ENCODE measurements at regions not wholly inside any gene's neighbourhood (a gene's known extent, or its start where the extent isn't known, plus 50 kb on each side); places are given as distances from the start of the nearest gene placed in this dataset.

GRCh38 chr14:86363047-86363446 is 833.1 kb downstream of the FLRT2 start:
- Histone ChIP-seq H3K4me2 (ENCODE audit: low read length) (no peak overlapping the region), H3K27ac (ENCODE audit: low read length) (no peak overlapping the region), H4K20me1 (ENCODE audit: insufficient read depth) (no peaks in the 10 kb centered on the region), H3K9ac (ENCODE audit: low read length) (no peak overlapping the region), H2AFZ (ENCODE audit: low read depth, low read length) (no peak overlapping the region), H3K4me3 (ENCODE audit: low read length) (no peak overlapping the region), H3K9me3 (ENCODE audit: low read length) (no peaks in the 10 kb centered on the region), H3K27me3 (ENCODE audit: insufficient read depth, low read depth, low read length) (no peaks in the 10 kb centered on the region), H3K9me2 (ENCODE audit: insufficient read depth, low read length) (no peaks in the 10 kb centered on the region), H3K79me2 (replicated peaks; ENCODE audit: insufficient read depth, low read length) (no peaks in the 10 kb centered on the region), H3K36me3 (ENCODE audit: insufficient read depth, low read length) (no peaks in the 10 kb centered on the region), H3F3A (ENCODE audit: insufficient read depth, low read length, poor library complexity, severe bottlenecking) (no peaks in the 10 kb centered on the region)
- TF ChIP-seq REST (IDR thresholded peaks at IDR 0.05; ENCODE audit: borderline replicate concordance) (no peak), SMC3 (conservative IDR thresholded peaks at IDR 0.05; ENCODE audit: poor library complexity) (no peak), POLR2AphosphoS5 (IDR thresholded peaks at IDR 0.05) (no peak), CTCF (IDR thresholded peaks at IDR 0.05; ENCODE audit: poor library complexity, severe bottlenecking) (no peak), RAD21 (conservative IDR thresholded peaks at IDR 0.05) (no peak), EZH2 (IDR thresholded peaks at IDR 0.05; ENCODE audit: borderline replicate concordance, insufficient read depth, low read length, poor library complexity, severe bottlenecking) (no peak), MXI1 (conservative IDR thresholded peaks at IDR 0.05; ENCODE audit: poor library complexity, severe bottlenecking) (no peak), TAF1 (IDR thresholded peaks at IDR 0.05; ENCODE audit: low read depth) (no peak), EP300 (conservative IDR thresholded peaks at IDR 0.05; ENCODE audit: poor library complexity, severe bottlenecking) (no peak)

GRCh38 chr14:86357876-86358275 is 827.9 kb downstream of the FLRT2 start:
- Histone ChIP-seq H3K9me2 (ENCODE audit: insufficient read depth, low read length) (no peaks in the 10 kb centered on the region), H3F3A (ENCODE audit: insufficient read depth, low read length, poor library complexity, severe bottlenecking) (no peaks in the 10 kb centered on the region), H3K9ac (ENCODE audit: low read length) (no peak overlapping the region), H2AFZ (ENCODE audit: low read depth, low read length) (no peak overlapping the region), H3K27ac (ENCODE audit: low read length) (no peak overlapping the region), H3K27me3 (ENCODE audit: insufficient read depth, low read depth, low read length) (no peaks in the 10 kb centered on the region), H3K4me2 (ENCODE audit: low read length) (no peak overlapping the region), H3K79me2 (replicated peaks; ENCODE audit: insufficient read depth, low read length) (no peaks in the 10 kb centered on the region), H3K9me3 (ENCODE audit: low read length) (no peaks in the 10 kb centered on the region), H4K20me1 (ENCODE audit: insufficient read depth) (no peaks in the 10 kb centered on the region), H3K36me3 (ENCODE audit: insufficient read depth, low read length) (no peaks in the 10 kb centered on the region), H3K4me3 (ENCODE audit: low read length) (no peak overlapping the region)
- TF ChIP-seq CTCF (IDR thresholded peaks at IDR 0.05; ENCODE audit: poor library complexity, severe bottlenecking) (no peak), EZH2 (IDR thresholded peaks at IDR 0.05; ENCODE audit: borderline replicate concordance, insufficient read depth, low read length, poor library complexity, severe bottlenecking) (no peak)
